ENCODE measurements at regions not wholly inside any gene's neighbourhood (a gene's known extent, or its start where the extent isn't known, plus 50 kb on each side); places are given as distances from the start of the nearest gene placed in this dataset.

DNA sequence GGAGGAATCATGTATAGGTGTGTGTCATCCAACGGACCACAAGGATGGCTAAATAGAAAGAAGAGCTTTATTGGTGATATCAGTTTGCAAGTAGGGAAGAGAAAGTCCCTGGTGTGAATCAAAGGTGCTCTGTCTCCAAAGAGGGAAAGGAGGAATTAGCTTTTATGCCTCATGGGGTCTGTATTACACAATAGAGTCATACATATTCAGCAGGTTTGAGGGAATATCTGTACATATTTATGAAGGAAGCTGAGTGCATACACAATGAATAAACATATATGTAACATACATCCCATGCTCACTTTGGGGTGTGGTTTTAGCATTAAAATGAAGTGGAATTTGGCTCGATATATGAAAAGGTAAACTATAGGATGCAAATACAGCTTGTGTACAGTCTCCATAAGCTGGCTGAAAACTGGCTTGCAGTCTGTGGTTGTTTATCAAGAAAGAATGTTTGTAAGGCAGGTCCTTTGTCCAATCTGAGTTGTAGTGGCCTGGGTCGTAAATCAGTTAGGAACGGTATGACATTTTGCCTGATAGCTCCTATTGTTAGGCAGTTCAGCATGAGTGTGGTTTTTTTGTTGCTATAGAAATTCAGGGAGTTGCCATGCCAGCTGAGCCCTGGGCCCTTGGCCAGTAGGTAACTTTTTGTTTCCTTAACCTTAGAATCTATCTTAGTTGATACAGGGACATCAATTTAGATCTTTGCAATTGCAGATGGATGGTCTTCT is 198.0 kb upstream of the ZP4 start:
- WGBS: 55% methylated on average over 4 of the region's 4 CpGs
- H3K4me1 ChIP-seq (ENCODE audit: control insufficient read depth in 4 of 4, insufficient read depth in 4 of 4, low read length in 3 of 4): no peaks in the 10 kb centered on the region
- H3K9ac ChIP-seq (ENCODE audit: low read depth in 1 of 2, low read length in 2 of 2): no peak overlapping the region
- no peak overlapping the region for H3K4me3 ChIP-seq (ENCODE audit: low read depth in 1 of 3, low read length in 3 of 3)
- no peak overlapping the region for H3K27ac ChIP-seq (ENCODE audit: low read depth in 1 of 2, low read length in 2 of 2)
- TF ChIP-seq, protein P1, sequence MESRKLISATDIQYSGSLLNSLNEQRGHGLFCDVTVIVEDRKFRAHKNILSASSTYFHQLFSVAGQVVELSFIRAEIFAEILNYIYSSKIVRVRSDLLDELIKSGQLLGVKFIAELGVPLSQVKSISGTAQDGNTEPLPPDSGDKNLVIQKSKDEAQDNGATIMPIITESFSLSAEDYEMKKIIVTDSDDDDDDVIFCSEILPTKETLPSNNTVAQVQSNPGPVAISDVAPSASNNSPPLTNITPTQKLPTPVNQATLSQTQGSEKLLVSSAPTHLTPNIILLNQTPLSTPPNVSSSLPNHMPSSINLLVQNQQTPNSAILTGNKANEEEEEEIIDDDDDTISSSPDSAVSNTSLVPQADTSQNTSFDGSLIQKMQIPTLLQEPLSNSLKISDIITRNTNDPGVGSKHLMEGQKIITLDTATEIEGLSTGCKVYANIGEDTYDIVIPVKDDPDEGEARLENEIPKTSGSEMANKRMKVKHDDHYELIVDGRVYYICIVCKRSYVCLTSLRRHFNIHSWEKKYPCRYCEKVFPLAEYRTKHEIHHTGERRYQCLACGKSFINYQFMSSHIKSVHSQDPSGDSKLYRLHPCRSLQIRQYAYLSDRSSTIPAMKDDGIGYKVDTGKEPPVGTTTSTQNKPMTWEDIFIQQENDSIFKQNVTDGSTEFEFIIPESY (IDR thresholded peaks at IDR 0.05): no peak
- TF ChIP-seq, protein P2, sequence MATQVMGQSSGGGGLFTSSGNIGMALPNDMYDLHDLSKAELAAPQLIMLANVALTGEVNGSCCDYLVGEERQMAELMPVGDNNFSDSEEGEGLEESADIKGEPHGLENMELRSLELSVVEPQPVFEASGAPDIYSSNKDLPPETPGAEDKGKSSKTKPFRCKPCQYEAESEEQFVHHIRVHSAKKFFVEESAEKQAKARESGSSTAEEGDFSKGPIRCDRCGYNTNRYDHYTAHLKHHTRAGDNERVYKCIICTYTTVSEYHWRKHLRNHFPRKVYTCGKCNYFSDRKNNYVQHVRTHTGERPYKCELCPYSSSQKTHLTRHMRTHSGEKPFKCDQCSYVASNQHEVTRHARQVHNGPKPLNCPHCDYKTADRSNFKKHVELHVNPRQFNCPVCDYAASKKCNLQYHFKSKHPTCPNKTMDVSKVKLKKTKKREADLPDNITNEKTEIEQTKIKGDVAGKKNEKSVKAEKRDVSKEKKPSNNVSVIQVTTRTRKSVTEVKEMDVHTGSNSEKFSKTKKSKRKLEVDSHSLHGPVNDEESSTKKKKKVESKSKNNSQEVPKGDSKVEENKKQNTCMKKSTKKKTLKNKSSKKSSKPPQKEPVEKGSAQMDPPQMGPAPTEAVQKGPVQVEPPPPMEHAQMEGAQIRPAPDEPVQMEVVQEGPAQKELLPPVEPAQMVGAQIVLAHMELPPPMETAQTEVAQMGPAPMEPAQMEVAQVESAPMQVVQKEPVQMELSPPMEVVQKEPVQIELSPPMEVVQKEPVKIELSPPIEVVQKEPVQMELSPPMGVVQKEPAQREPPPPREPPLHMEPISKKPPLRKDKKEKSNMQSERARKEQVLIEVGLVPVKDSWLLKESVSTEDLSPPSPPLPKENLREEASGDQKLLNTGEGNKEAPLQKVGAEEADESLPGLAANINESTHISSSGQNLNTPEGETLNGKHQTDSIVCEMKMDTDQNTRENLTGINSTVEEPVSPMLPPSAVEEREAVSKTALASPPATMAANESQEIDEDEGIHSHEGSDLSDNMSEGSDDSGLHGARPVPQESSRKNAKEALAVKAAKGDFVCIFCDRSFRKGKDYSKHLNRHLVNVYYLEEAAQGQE (IDR thresholded peaks at IDR 0.05): no peak
- TF ChIP-seq, protein P3, sequence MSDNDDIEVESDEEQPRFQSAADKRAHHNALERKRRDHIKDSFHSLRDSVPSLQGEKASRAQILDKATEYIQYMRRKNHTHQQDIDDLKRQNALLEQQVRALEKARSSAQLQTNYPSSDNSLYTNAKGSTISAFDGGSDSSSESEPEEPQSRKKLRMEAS (IDR thresholded peaks at IDR 0.05): no peak
- TF ChIP-seq TAF1 (conservative IDR thresholded peaks at IDR 0.05): no peak
- TF ChIP-seq, protein P4, sequence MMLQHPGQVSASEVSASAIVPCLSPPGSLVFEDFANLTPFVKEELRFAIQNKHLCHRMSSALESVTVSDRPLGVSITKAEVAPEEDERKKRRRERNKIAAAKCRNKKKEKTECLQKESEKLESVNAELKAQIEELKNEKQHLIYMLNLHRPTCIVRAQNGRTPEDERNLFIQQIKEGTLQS (IDR thresholded peaks at IDR 0.05): no peak
- no peak for TF ChIP-seq RAD21 (IDR thresholded peaks at IDR 0.05)
- TF ChIP-seq EGR1 (IDR thresholded peaks at IDR 0.05; ENCODE audit: low read depth in 2 of 2): no peak
- TF ChIP-seq FOXA2 (IDR thresholded peaks at IDR 0.05): no peak
- no peak for TF ChIP-seq RXRA (IDR thresholded peaks at IDR 0.05)
- TF ChIP-seq, protein P5, sequence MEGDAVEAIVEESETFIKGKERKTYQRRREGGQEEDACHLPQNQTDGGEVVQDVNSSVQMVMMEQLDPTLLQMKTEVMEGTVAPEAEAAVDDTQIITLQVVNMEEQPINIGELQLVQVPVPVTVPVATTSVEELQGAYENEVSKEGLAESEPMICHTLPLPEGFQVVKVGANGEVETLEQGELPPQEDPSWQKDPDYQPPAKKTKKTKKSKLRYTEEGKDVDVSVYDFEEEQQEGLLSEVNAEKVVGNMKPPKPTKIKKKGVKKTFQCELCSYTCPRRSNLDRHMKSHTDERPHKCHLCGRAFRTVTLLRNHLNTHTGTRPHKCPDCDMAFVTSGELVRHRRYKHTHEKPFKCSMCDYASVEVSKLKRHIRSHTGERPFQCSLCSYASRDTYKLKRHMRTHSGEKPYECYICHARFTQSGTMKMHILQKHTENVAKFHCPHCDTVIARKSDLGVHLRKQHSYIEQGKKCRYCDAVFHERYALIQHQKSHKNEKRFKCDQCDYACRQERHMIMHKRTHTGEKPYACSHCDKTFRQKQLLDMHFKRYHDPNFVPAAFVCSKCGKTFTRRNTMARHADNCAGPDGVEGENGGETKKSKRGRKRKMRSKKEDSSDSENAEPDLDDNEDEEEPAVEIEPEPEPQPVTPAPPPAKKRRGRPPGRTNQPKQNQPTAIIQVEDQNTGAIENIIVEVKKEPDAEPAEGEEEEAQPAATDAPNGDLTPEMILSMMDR (IDR thresholded peaks at IDR 0.05; ENCODE audit: low read depth, low read length, missing input control): no peak
- no peak for TF ChIP-seq GABPA (IDR thresholded peaks at IDR 0.05 in 1 of 2, conservative IDR thresholded peaks at IDR 0.05 in 1 of 2)
- no peaks in the 10 kb centered on the region for H3K36me3 ChIP-seq (ENCODE audit: control insufficient read depth in 4 of 4, insufficient read depth in 3 of 4, low read depth in 1 of 4, low read length in 3 of 4)
- peaks cover 0 to 2% (median 0%) of the 10 kb centered on the region in 4 donors for H3K27me3 ChIP-seq (ENCODE audit: control insufficient read depth in 4 of 4, insufficient read depth in 4 of 4, low read length in 3 of 4)
- no peak for DNase-seq (ENCODE audit: low spot score)
- H3K9me3 ChIP-seq (ENCODE audit: control insufficient read depth in 4 of 4, low read length in 3 of 4): no peaks in the 10 kb centered on the region

DNA sequence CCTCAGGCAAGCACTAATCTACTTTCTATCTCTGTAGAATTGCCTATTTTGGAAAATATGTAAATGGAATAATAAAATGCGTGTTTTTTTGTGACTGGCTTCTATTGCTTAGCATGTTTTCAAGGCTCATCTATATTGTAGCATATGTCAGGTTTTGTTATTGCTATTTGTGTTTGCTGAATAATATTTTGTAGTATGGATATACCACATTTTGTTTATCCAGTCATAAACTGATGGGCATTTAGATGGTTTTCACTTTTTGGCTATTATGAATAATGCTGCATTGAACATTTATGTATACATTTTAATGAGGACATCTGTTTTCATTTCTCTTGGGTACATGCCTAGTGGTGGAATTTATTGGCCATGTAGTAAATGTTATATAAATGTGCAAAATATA is 183.3 kb upstream of the ZP4 start:
- 63% methylated on average over 1 of the region's 1 CpG for WGBS
- Histone ChIP-seq H3K9ac (ENCODE audit: low read depth in 1 of 2, low read length in 2 of 2) (no peak overlapping the region), H3K36me3 (ENCODE audit: control insufficient read depth in 4 of 4, insufficient read depth in 3 of 4, low read depth in 1 of 4, low read length in 3 of 4) (no peaks in the 10 kb centered on the region), H3K4me3 (ENCODE audit: low read depth in 1 of 3, low read length in 3 of 3) (no peak overlapping the region), H3K4me1 (ENCODE audit: control insufficient read depth in 4 of 4, insufficient read depth in 4 of 4, low read length in 3 of 4) (no peaks in the 10 kb centered on the region), H3K9me3 (ENCODE audit: control insufficient read depth in 4 of 4, low read length in 3 of 4) (no peaks in the 10 kb centered on the region), H3K27ac (ENCODE audit: low read depth in 1 of 2, low read length in 2 of 2) (no peak overlapping the region), H3K27me3 (ENCODE audit: control insufficient read depth in 4 of 4, insufficient read depth in 4 of 4, low read length in 3 of 4) (no peaks in the 10 kb centered on the region)
- no peak for TF ChIP-seq SP1 (IDR thresholded peaks at IDR 0.05)
- TF ChIP-seq, protein P5 (IDR thresholded peaks at IDR 0.05; ENCODE audit: low read depth, low read length, missing input control): no peak
- no peak for TF ChIP-seq NR2F2 (IDR thresholded peaks at IDR 0.05)
- TF ChIP-seq FOXA1 (IDR thresholded peaks at IDR 0.05): no peak
- DNase-seq (ENCODE audit: low spot score): no peak
